ENCODE measurements at regions not wholly inside any gene's neighbourhood (a gene's known extent, or its start where the extent isn't known, plus 50 kb on each side); places are given as distances from the start of the nearest gene placed in this dataset.

GRCh38 chr5:122237906-122238305, 74.1 kb upstream of the SNCAIP start:
- no peak overlapping the region for H3K4me3 ChIP-seq (replicated peaks in 1 of 3; ENCODE audit: insufficient read depth in 1 of 3, low read depth in 2 of 3, low read length in 3 of 3)
- no peak overlapping the region for H3K27ac ChIP-seq (ENCODE audit: extremely low read length, insufficient read depth, low read length)
- H4K20me1 ChIP-seq (ENCODE audit: insufficient read depth, low read length) = no peaks in the 10 kb centered on the region
- 52% methylated on average over 1 of the region's 1 CpG for WGBS (ENCODE audit: low lambda C conversion rate)
- ChIA-PET CTCF (ENCODE audit: low intra/inter-chr PET ratio, low total read pairs) (no interaction called here), POLR2A (no interaction called here)
- DNase-seq (ENCODE audit: low spot score) = no peak
- H3K4me2 ChIP-seq (ENCODE audit: low read depth, low read length) = no peak overlapping the region
- TF ChIP-seq ZNF326 (CRISPR knock-in tag; IDR thresholded peaks at IDR 0.05; ENCODE audit: borderline replicate concordance) = no peak
- TF ChIP-seq ZSCAN22 (CRISPR knock-in tag; IDR thresholded peaks at IDR 0.05) = no peak
- TF ChIP-seq TFDP1 (CRISPR knock-in tag; IDR thresholded peaks at IDR 0.05; ENCODE audit: borderline replicate concordance) = no peak
- TF ChIP-seq TOE1 (CRISPR knock-in tag; IDR thresholded peaks at IDR 0.05) = no peak
- TF ChIP-seq ZNF770 (CRISPR knock-in tag; IDR thresholded peaks at IDR 0.05) = no peak
- no peak for TF ChIP-seq ZNF773 (CRISPR knock-in tag; IDR thresholded peaks at IDR 0.05; ENCODE audit: borderline replicate concordance)
- no peak for TF ChIP-seq ZNF383 (CRISPR knock-in tag; IDR thresholded peaks at IDR 0.05; ENCODE audit: borderline replicate concordance)
- no peak for TF ChIP-seq ZBTB49 (CRISPR knock-in tag; IDR thresholded peaks at IDR 0.05; ENCODE audit: borderline replicate concordance)
- TF ChIP-seq ELK4 (CRISPR knock-in tag; IDR thresholded peaks at IDR 0.05; ENCODE audit: borderline replicate concordance) = no peak
- no peak for TF ChIP-seq ZBTB44 (CRISPR knock-in tag; IDR thresholded peaks at IDR 0.05)
- no peak for TF ChIP-seq SYNCRIP (IDR thresholded peaks at IDR 0.05; ENCODE audit: insufficient read depth, low read depth, low read length)
- TF ChIP-seq ZNF317 (CRISPR knock-in tag; IDR thresholded peaks at IDR 0.05) = no peak
- no peaks in the 10 kb centered on the region for H3K79me2 ChIP-seq (ENCODE audit: insufficient read depth, low read length)
- H2AFZ ChIP-seq (ENCODE audit: low read length) = no peak overlapping the region
- H3K36me3 ChIP-seq (replicated peaks in 1 of 2; ENCODE audit: control insufficient read depth in 1 of 2, insufficient read depth in 2 of 2, low read length in 2 of 2) = no peaks in the 10 kb centered on the region
- no peaks in the 10 kb centered on the region for H3K9me3 ChIP-seq (ENCODE audit: low read length)
- no peaks in the 10 kb centered on the region for H3K27me3 ChIP-seq (ENCODE audit: control insufficient read depth in 1 of 2, insufficient read depth in 2 of 2, low read length in 2 of 2)
- H3K9ac ChIP-seq (ENCODE audit: insufficient read depth, low read depth, low read length) = no peak overlapping the region
- no peak for ATAC-seq
- BruUV-seq (replicated peaks) = no TSS peak
- intact Hi-C loops (cut with micrococcal nuclease; ENCODE audit: unreplicated experiment) (no loop called here), in situ Hi-C loops (cut with HindIII; ENCODE audit: extremely low pct_ligation_motif_present, low pct_unique_long_range_greater_than_20kb) (no loop called here)
- no peak for FAIRE-seq
- H3K4me1 ChIP-seq (ENCODE audit: insufficient read depth, low read length) = no peaks in the 10 kb centered on the region
